ENCODE measurements at regions not wholly inside any gene's neighbourhood (a gene's known extent, or its start where the extent isn't known, plus 50 kb on each side); places are given as distances from the start of the nearest gene placed in this dataset.
"Not testable (repeated sequence)": the region's sequence is repeated elsewhere in the genome, so short reads cannot be mapped to it uniquely, and the experiment has no call there.

GRCh38 chr10:70991140-70992124 is 103.1 kb upstream of the PCBD1 start:
- DNase-seq = no peak

DNA sequence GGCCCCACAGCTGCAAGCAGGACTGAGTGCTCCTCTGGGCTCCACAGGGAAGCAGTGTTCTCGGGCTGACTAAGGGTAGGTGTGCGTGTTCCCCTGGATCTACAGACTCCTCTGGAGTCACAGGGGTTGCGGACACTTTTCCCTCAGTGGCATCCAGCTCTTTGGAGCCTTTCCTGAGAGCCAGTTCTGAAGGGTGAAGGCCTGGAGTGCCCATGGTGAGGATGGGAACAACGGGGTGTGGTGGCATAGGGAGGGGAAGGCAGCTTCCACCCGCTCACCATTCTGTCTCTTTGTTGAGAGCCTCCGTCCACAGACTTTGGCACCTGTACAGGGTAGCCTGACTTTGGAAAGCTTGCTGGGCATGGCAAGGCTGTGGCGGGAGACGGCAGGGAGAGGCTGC is 104.1 kb upstream of the PCBD1 start:
- DNase-seq = no peak

DNA sequence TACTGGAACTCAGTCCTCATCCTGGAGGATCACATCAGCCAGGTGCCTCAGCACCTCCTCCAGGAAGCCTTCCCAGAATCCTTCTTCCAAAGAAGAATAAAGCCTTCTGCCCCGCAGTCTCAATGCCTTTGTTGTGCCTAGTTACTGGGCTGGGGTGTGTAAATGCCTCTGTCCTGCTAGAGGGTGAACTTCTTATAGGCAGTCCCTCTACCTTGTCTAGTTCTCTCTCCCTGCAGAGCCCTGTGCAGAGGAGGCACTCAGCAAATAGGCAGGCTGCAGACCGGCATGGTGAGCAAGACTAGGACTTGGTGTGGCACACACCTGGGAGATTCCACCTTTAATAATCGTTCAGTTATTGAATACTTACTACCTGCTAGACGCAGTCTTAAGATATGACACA is 104.7 kb upstream of the PCBD1 start:
- no peak for DNase-seq

DNA sequence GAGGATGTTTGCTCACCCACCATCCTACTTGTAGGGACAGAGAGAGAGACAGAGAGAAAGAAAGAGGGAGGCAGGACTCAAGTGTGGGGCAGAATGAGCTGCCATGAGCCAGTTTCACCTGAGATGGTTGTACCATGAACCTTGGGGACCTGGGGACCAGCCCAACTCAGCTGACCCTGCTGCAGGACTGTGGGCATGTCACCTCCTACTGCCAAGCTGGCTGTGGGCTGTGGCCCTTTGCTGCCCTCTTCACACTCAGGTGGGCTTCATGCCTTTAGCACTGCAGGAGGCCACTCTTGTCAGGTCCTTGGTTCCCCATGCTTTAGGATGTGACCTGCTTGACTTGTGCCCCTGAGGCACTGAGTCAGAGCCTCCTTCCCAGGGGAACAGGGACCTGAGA is 108.2 kb upstream of the PCBD1 start:
- no peak for DNase-seq

- no peak for DNase-seq
Measured at GRCh38 chr10:70997236-70997635, 108.9 kb upstream of the PCBD1 start.

GRCh38 chr10:70998086-70998485 is 109.7 kb upstream of the PCBD1 start:
- DNase-seq = no peak

GRCh38 chr10:71001470-71001869 is 113.1 kb upstream of the PCBD1 start:
- no peak for DNase-seq

GRCh38 chr10:71004176-71005075 is 116.1 kb upstream of the PCBD1 start:
- no peak for DNase-seq

GRCh38 chr10:71005337-71006305 is 117.3 kb upstream of the PCBD1 start:
- no peak for DNase-seq

- no peak for DNase-seq
Measured at GRCh38 chr10:71006506-71006905, 118.1 kb upstream of the PCBD1 start.

DNA sequence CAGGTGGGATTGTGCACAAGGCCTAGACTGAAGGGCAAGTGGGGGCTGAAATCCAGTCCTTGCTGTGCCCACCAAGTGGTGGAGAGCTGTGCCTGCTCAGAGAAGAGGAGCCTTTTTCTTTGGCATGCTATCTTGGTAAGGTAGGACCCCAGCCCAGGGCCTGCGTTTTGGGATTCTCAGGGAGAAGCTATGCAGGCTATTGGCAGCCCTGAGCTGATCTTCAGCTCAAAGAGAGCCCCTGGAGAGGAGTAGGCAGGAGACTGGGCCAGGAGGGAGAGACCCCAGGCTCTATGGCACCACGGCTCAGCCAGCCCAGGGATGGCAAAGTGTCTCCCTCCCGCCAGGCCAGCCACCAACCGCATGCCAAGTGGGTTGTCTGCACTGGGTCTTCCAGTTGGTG is 119.2 kb upstream of the PCBD1 start:
- DNase-seq = no peak

GRCh38 chr10:71008150-71008549 is 119.8 kb upstream of the PCBD1 start:
- DNase-seq = no peak

- no peak for DNase-seq
Measured at GRCh38 chr10:71009126-71009525, 120.8 kb upstream of the PCBD1 start.

DNA sequence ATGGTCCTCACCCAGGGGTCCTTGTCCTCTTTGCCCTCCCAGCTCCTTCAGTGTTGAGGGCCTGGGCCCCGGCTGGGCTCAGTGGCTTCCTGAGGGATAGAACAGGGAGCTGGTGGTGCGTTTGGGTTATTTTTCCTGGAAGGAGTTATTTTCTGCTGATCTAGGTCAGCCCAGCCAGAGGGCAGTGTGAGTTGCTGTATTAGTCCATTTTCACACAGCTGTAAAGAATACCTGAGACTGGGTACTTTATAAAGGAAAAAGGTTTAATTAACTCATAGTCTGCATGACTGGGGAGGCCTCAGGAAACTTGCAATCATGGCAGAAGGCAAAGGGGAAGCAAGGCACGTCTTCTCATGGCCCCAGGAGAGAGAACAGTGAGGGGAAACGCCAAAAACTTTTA is 122.4 kb upstream of the PCBD1 start:
- no peak for DNase-seq

DNA sequence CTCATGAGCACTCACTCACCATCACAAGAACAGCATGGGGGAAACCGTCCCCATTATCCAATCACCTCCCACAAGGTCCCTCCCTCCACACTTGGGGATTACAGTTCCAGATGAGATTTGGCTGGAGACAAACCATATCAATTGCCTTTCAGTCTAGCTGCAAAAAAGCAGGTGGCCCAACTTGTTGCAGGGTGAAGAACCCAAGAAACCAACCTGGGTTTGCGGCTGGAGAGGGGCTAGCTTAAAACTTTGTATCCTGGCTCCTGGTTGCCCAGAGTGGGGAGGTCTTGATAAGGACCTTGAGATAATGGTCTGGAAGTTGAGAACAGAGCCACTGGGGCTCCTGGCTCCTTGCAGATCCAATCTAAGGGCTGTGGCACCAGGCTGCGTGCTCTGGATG is 122.8 kb upstream of the PCBD1 start:
- DNase-seq = no peak

DNA sequence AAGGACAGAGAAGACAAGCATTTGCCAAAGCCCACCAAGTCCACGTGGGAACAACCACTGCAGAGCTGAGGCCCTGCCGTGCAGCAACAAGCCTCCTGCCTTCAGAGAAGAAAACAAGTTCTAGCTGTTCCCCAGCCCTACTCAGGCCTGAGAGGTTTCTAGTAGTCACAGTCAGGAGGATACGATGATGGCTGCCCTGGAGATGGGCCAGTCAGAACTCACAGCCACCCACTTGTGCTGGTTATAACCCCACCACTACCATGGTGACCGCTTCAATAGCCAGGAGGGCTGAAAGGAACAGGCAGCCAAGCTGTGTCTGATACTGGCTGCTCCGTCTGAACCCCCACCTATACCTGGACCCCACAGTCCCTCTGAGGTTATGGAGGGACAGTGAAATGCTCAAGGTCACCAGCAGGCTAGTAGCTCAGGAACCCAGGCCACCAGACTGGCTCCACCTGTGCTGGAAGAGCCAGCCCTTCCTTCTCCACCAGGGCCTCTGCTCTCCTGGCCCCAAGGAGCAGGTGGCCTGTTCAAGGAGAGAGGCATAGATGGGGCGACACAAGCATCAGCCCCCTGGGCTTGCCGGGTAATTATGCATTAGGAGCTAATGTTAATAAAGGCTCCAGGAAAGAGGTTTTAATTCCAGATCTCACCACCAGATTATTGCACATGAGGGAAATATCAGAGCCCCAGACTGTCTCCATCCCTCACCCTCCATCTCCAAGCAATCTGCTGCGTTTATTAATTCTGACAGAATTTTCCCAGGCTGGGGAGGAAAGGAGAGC is 125.8 kb upstream of the PCBD1 start:
- no peak for DNase-seq

GRCh38 chr10:71015674-71016073 is 127.3 kb upstream of the PCBD1 start:
- no peak for DNase-seq

DNA sequence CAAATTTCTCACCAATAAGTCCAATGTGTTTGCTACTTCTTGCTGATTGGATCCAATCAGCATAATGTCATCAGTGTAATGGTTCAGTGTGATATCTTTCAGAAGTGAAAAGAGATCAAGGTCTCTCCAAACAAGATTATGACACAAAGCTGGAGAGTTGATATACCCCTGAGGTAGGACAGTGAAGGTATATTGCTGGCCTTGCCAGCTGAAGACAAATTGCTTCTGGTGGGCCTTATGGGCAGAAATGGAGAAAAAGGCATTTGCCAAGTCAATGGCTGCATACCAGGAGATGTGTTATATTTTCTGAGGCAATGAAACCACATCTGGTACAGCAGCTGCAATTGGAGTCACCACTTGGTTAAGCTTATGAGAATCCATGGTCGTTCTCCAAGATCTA is 131.7 kb upstream of the PCBD1 start:
- DNase-seq = not testable (repeated sequence)

GRCh38 chr10:71021402-71021801 is 133.0 kb upstream of the PCBD1 start:
- DNase-seq = no peak

DNA sequence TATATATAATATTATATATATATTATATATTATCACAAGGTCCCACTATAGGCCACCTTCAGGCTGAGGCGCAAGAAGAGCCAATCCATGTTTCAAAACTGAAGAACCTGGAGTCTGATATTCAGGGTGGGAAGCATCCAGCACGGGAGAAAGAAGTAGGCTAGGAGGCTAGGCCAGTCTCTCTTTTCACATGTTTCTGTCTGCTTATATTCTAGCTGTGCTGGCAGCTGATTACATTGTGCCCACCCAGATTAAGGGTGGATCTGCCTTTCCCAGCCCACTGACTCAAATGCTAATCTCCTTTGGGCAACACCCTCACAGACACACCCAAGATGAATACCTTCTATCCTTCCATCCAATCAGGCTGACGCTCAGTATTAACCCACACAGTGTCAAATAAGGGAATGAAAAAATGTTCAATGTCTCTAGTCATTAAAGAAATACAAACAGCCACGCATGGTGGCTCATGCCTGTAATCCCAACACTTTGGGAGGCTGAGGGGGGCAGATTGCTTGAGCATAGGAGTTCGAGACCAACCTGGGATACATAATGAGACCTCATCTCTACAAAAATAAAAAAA is 135.4 kb upstream of the PCBD1 start:
- DNase-seq = no peak

DNA sequence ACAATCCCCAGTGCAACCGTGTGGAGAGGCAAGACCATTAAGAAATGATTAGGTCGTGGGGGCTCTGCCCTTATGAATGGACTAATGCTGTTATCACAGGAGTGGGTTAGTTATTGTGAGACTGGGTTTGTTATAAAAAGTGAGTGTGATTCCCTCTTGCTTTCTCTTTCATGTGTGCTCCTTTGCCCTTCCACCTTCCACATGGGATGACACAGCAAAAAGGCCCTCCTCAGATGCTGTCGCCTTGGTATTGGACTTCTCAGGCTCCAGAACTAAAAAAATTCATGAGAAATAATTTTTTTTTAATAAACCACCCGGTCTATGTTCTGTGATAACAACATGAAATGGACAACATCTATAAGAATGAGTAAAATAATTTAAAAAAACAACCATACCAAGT is 136.1 kb upstream of the PCBD1 start:
- DNase-seq = no peak

Data from NCI-H510A (cell line).